CD4-positive, alpha-beta T cell treated with Interleukin-21 for 1 hour (primary cell): ENCODE measurements at regions not wholly inside any gene's neighbourhood (a gene's known extent, or its start where the extent isn't known, plus 50 kb on each side); places are given as distances from the start of the nearest gene placed in this dataset.

Experiments used
- DNase-seq: peaks from one replicate; pipeline ENCODE4 v3.0.0-alpha.2; 2020

GRCh38 chr13:73129023-73129422, 70.2 kb downstream of the KLF5 start:
- no peak for DNase-seq
